ENCODE measurements at regions not wholly inside any gene's neighbourhood (a gene's known extent, or its start where the extent isn't known, plus 50 kb on each side); places are given as distances from the start of the nearest gene placed in this dataset.

DNA sequence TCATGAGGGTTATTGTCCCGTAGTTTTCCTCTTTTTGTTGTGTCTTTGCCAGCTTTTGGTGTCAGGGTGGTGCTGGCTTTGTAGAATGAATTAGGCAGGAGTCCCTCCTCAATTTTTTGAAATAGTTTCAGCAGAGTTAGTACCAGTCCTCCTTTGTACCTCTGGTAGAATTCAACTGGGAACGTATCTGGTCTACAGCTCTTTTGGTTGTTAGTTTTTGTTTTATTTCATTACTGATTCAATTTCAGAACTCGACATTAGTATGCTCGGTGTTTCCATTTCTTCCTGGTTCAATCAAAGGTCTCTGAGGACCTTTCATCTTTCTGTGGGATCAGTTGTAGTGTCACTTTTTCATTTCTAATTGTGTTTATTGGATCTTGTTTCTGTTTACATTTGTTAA is 1237.0 kb upstream of the PCDH9 start (continued):
- TF ChIP-seq KDM4A (IDR thresholded peaks at IDR 0.05; ENCODE audit: low read depth, low read length, severe bottlenecking), result no peak

DNA sequence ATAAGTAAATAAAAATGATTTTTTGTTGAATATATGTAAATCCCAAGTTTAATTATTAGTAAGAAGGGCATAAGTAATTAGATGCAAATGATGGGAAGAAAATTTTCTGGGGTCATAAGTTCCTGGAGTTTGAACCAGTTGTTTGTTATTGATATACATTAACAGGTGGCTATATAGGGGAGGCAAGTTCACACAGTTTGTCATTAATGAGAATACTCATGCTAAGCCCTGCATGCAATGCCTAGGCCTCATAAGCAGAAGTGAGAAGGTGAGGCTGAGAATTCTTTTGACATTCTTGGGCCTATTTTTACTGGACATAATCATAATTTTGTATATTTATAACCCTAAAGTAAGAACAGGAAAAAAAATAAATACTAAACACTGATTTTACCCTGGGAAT is 1210.7 kb upstream of the PCDH9 start:
- no peak overlapping the region for H2AFZ ChIP-seq (ENCODE audit: low read length)
- no peaks in the 10 kb centered on the region for H3K23me2 ChIP-seq (ENCODE audit: low read depth, low read length)
- POLR2A ChIA-PET (ENCODE audit: partially characterized antibody), result no interaction called here
- H2BK20ac ChIP-seq (ENCODE audit: low read length), result no peak overlapping the region
- no peak overlapping the region for H3K18ac ChIP-seq (ENCODE audit: extremely low read depth, low read length)
- H2BK5ac ChIP-seq (ENCODE audit: low read depth, low read length), result no peak overlapping the region
- FAIRE-seq (no peak), DNase-seq (ENCODE audit: low read depth in 1 of 2, low spot score in 2 of 2) (no peak)
- no peak overlapping the region for H4K8ac ChIP-seq (ENCODE audit: extremely low read depth, insufficient read depth, low read length)
- no peak overlapping the region for H3K56ac ChIP-seq (replicated peaks; ENCODE audit: insufficient read length, low read depth, low read length)
- no peak overlapping the region for H4K91ac ChIP-seq (replicated peaks; ENCODE audit: insufficient read length, low read length)
- H2BK120ac ChIP-seq (replicated peaks; ENCODE audit: low read depth, low read length), result no peak overlapping the region
- H4K20me1 ChIP-seq (replicated peaks in 1 of 2; ENCODE audit: control insufficient read depth in 1 of 2, insufficient read depth in 2 of 2, low read length in 2 of 2), result no peaks in the 10 kb centered on the region
- H2BK15ac ChIP-seq (ENCODE audit: low read length), result no peak overlapping the region
- no peak overlapping the region for H3K23ac ChIP-seq (ENCODE audit: insufficient read length)
- no peaks in the 10 kb centered on the region for H3K4me1 ChIP-seq (replicated peaks in 1 of 4; ENCODE audit: control insufficient read depth in 3 of 4, insufficient read depth in 4 of 4, low read length in 3 of 4)
- no peak overlapping the region for H3K4me3 ChIP-seq (ENCODE audit: extremely low read depth in 1 of 4, insufficient read depth in 2 of 4, low read depth in 3 of 4, low read length in 4 of 4)
- H2BK12ac ChIP-seq (ENCODE audit: low read depth, low read length), result no peak overlapping the region
- H3K27ac ChIP-seq (ENCODE audit: low read depth, low read length), result no peak overlapping the region
- H3K36me3 ChIP-seq (ENCODE audit: control insufficient read depth in 2 of 4, insufficient read depth in 4 of 4, low read length in 3 of 4), result no peaks in the 10 kb centered on the region
- H2AK5ac ChIP-seq (ENCODE audit: low read depth, low read length), result no peak overlapping the region
- no peak overlapping the region for H3K14ac ChIP-seq (ENCODE audit: insufficient read length)
- H3K9ac ChIP-seq (replicated peaks in 1 of 4; ENCODE audit: extremely low read depth in 1 of 4, low read depth in 3 of 4, low read length in 3 of 4), result no peak overlapping the region
- no peaks in the 10 kb centered on the region for H3K79me1 ChIP-seq (ENCODE audit: low read depth, low read length)
- CTCF ChIA-PET (ENCODE audit: partially characterized antibody), result no interaction called here
- no peaks in the 10 kb centered on the region for H3K27me3 ChIP-seq (replicated peaks in 1 of 4; ENCODE audit: control insufficient read depth in 3 of 4, extremely low read depth in 1 of 4, insufficient read depth in 3 of 4, low read length in 3 of 4)
- H4K5ac ChIP-seq (ENCODE audit: insufficient read length, low read depth, low read length), result no peak overlapping the region
- H3K9me3 ChIP-seq (ENCODE audit: insufficient read depth in 2 of 2, low read depth in 1 of 2, low read length in 1 of 2), result no peaks in the 10 kb centered on the region
- H3K79me2 ChIP-seq (ENCODE audit: control insufficient read depth in 1 of 2, insufficient read depth in 2 of 2, low read length in 2 of 2), result no peaks in the 10 kb centered on the region
- H3K4me2 ChIP-seq (ENCODE audit: insufficient read depth in 1 of 2, low read depth in 2 of 2, low read length in 2 of 2), result no peak overlapping the region
- H3K4ac ChIP-seq (replicated peaks; ENCODE audit: insufficient read length, low read depth, low read length), result no peak overlapping the region
- TF ChIP-seq CHD1 (IDR thresholded peaks at IDR 0.05; ENCODE audit: low read depth, low read length) (no peak), CTBP2 (IDR thresholded peaks at IDR 0.05; ENCODE audit: borderline replicate concordance, insufficient read depth, insufficient read length, low read length) (no peak)

Measured in H1 (cell line).